WTC11 (cell line): ENCODE measurements at regions not wholly inside any gene's neighbourhood (a gene's known extent, or its start where the extent isn't known, plus 50 kb on each side); places are given as distances from the start of the nearest gene placed in this dataset.

Source experiments
- ESRRA ChIP-seq: sonication (generic); formaldehyde crosslinking; IDR thresholded peaks from 2 replicates; pipeline ENCODE4 v1.8.1; 2022; ENCODE audit warnings: mild to moderate bottlenecking, missing genetic modification reagents, borderline replicate concordance
- MXD4 ChIP-seq: fragments of 250-450 bp; sonication (Bioruptor Pico); IDR thresholded peaks from 2 replicates; pipeline ENCODE4 v1.8.0; 2021; ENCODE audit warnings: mild to moderate bottlenecking, moderate library complexity, borderline replicate concordance
- SMAD3 ChIP-seq: sonication (generic); formaldehyde crosslinking; IDR thresholded peaks from 2 replicates; pipeline ENCODE4 v1.8.0; 2022; ENCODE audit warnings: missing genetic modification reagents, mild to moderate bottlenecking, borderline replicate concordance
- SMAD4 ChIP-seq: sonication (generic); formaldehyde crosslinking; IDR thresholded peaks from 2 replicates; pipeline ENCODE4 v1.8.0; 2022; ENCODE audit warnings: mild to moderate bottlenecking, missing genetic modification reagents
- TF ChIP-seq, protein P1 (sequence below): sonication (generic); formaldehyde crosslinking; IDR thresholded peaks from 2 replicates; pipeline ENCODE4 v1.8.0; 2022; ENCODE audit warnings: mild to moderate bottlenecking, missing genetic modification reagents
- TF ChIP-seq, protein P2 (sequence below): fragments of 200-600 bp; IDR thresholded peaks from 2 replicates; pipeline ENCODE4 v1.8.0; 2022; ENCODE audit warnings: antibody characterized with exemption
- TF ChIP-seq, protein P3 (sequence below): sonication (generic); formaldehyde crosslinking; IDR thresholded peaks from 2 replicates; pipeline ENCODE4 v1.8.0; 2022; ENCODE audit warnings: mild to moderate bottlenecking, missing genetic modification reagents

DNA sequence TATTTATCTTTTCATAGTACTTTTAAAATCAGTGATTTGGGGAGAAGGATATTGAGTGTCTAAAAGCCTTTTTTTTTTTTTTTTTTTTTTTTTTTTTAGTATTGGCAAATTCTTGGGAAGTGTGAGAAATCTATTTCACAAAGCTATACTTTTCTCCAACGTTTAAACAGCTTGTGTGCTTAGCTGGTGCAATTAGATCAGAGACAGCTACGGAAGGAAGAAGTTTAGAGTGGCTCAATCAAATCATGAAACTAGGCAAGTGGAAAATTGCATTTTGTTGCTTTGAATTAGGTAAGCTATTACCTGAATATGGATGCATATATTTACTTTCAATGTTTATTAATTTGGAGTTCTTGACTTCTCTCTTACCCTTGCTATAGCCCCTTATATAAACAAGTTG, 1001.9 kb downstream of the PDHA2 start:
- TF ChIP-seq, protein P1, sequence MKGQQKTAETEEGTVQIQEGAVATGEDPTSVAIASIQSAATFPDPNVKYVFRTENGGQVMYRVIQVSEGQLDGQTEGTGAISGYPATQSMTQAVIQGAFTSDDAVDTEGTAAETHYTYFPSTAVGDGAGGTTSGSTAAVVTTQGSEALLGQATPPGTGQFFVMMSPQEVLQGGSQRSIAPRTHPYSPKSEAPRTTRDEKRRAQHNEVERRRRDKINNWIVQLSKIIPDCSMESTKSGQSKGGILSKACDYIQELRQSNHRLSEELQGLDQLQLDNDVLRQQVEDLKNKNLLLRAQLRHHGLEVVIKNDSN (CRISPR knock-in tag), result no peak
- no peak for TF ChIP-seq SMAD4 (CRISPR knock-in tag)
- TF ChIP-seq, protein P2, sequence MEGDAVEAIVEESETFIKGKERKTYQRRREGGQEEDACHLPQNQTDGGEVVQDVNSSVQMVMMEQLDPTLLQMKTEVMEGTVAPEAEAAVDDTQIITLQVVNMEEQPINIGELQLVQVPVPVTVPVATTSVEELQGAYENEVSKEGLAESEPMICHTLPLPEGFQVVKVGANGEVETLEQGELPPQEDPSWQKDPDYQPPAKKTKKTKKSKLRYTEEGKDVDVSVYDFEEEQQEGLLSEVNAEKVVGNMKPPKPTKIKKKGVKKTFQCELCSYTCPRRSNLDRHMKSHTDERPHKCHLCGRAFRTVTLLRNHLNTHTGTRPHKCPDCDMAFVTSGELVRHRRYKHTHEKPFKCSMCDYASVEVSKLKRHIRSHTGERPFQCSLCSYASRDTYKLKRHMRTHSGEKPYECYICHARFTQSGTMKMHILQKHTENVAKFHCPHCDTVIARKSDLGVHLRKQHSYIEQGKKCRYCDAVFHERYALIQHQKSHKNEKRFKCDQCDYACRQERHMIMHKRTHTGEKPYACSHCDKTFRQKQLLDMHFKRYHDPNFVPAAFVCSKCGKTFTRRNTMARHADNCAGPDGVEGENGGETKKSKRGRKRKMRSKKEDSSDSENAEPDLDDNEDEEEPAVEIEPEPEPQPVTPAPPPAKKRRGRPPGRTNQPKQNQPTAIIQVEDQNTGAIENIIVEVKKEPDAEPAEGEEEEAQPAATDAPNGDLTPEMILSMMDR, result no peak
- no peak for TF ChIP-seq SMAD3 (CRISPR knock-in tag)
- TF ChIP-seq, protein P3, sequence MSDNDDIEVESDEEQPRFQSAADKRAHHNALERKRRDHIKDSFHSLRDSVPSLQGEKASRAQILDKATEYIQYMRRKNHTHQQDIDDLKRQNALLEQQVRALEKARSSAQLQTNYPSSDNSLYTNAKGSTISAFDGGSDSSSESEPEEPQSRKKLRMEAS (CRISPR knock-in tag), result no peak
- TF ChIP-seq MXD4 (CRISPR knock-in tag), result no peak
- TF ChIP-seq ESRRA (CRISPR knock-in tag), result no peak
